ENCODE measurements at regions not wholly inside any gene's neighbourhood (a gene's known extent, or its start where the extent isn't known, plus 50 kb on each side); places are given as distances from the start of the nearest gene placed in this dataset.

DNA sequence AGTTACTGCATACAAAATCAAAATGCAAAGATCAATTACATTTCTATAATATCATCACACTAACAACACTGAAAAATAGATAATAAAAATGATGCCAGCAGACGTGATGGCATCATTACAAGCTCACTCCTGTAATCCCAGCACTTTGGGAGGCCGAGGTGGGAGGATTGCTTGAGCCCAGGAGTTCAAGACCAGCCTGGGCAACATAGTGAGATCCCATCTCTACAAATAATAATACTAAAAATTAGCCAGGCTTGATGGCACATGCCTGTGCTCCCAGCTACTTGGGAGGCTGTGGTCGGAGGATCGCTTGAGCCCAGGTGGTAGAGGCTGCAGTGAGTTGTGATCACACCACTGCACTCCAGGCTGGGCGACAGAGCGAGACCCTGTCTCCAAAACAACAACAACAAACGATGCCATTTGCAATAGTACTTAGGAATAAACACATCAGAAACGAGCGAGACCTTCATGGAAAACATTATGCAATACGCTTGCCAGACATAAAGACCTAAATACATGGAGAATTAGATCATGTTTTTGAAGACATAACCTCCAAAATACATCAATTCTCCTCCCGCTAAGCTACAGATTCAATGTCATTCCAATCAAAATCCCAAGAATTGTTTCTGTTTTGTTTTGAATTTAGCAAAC lies 86.6 kb upstream of the ERRFI1 start:
- TF ChIP-seq, protein P1, sequence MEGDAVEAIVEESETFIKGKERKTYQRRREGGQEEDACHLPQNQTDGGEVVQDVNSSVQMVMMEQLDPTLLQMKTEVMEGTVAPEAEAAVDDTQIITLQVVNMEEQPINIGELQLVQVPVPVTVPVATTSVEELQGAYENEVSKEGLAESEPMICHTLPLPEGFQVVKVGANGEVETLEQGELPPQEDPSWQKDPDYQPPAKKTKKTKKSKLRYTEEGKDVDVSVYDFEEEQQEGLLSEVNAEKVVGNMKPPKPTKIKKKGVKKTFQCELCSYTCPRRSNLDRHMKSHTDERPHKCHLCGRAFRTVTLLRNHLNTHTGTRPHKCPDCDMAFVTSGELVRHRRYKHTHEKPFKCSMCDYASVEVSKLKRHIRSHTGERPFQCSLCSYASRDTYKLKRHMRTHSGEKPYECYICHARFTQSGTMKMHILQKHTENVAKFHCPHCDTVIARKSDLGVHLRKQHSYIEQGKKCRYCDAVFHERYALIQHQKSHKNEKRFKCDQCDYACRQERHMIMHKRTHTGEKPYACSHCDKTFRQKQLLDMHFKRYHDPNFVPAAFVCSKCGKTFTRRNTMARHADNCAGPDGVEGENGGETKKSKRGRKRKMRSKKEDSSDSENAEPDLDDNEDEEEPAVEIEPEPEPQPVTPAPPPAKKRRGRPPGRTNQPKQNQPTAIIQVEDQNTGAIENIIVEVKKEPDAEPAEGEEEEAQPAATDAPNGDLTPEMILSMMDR (IDR thresholded peaks at IDR 0.05 in 8 of 11, conservative IDR thresholded peaks at IDR 0.05 in 3 of 11), result no peak
- no peak for TF ChIP-seq POLR2A (IDR thresholded peaks at IDR 0.05)
- no peak for TF ChIP-seq POLR2AphosphoS5 (IDR thresholded peaks at IDR 0.05)

Measured in spleen (tissue), 7 donors.